PC-9 (cell line): ENCODE measurements at regions not wholly inside any gene's neighbourhood (a gene's known extent, or its start where the extent isn't known, plus 50 kb on each side); places are given as distances from the start of the nearest gene placed in this dataset.
A peak's percentile ranks its signal among the peaks of the same experiment; 100 is the strongest.

Experiments used
- BruUV-seq: library from RNA; stranded (reverse); fragments of 400-500 nt; replicated peaks from 2 replicates; lab custom pipeline; 2021; lab: Mats Ljungman, UMichigan
- CTCF ChIA-PET: fragments of 300-600 bp; sonication (Branson Sonifier 250); formaldehyde crosslinking; loops from one replicate; lab custom pipeline; 2022; ENCODE audit warnings: antibody characterized with exemption; lab: Charles Lee
- POLR2A ChIA-PET: fragments of 300-600 bp; sonication (Branson Sonifier 250); formaldehyde crosslinking; loops from one replicate; lab custom pipeline; 2022; ENCODE audit warnings: antibody characterized with exemption; ENCODE audit not compliant: unreplicated experiment; lab: Charles Lee
- DNase-seq, 2 experiments: peaks; one replicate each; pipeline versions ENCODE4 v3.0.0 to v3.0.0-alpha.2; 2015 to 2022; ENCODE audit warnings: mixed read lengths in 1 of 2
- H2AFZ ChIP-seq: fragments of 200-600 bp; sonication (generic); 2 replicates; pipeline ENCODE4 v1.8.1; 2017; ENCODE audit warnings: antibody characterized with exemption
- H3F3A ChIP-seq: fragments of 200-600 bp; sonication (generic); 2 replicates; pipeline ENCODE4 v1.8.1; 2017; ENCODE audit warnings: antibody characterized with exemption, mild to moderate bottlenecking, low read depth; ENCODE audit not compliant: insufficient read depth
- H3K27ac ChIP-seq: fragments of 200-600 bp; sonication (generic); 2 replicates; pipeline ENCODE4 v1.6.1; 2016; ENCODE audit warnings: mixed run types
- H3K27me3 ChIP-seq: fragments of 200-600 bp; sonication (generic); 2 replicates; pipeline ENCODE4 v1.6.1; 2016; ENCODE audit warnings: low read depth, mixed run types; ENCODE audit not compliant: insufficient read depth
- H3K36me3 ChIP-seq: fragments of 200-600 bp; sonication (generic); 2 replicates; pipeline ENCODE4 v1.6.1; 2016; ENCODE audit warnings: low read depth, mixed run types
- H3K4me1 ChIP-seq: fragments of 200-600 bp; sonication (generic); replicated peaks from 2 replicates; pipeline ENCODE4 v1.6.1; 2016; ENCODE audit warnings: mixed run types; ENCODE audit not compliant: insufficient read depth
- H3K4me2 ChIP-seq: fragments of 200-600 bp; sonication (generic); 2 replicates; pipeline ENCODE4 v1.6.1; 2017; ENCODE audit warnings: mixed run types
- H3K4me3 ChIP-seq: fragments of 200-600 bp; sonication (generic); 2 replicates; pipeline ENCODE4 v1.6.1; 2016; ENCODE audit warnings: mixed run types
- H3K79me2 ChIP-seq: fragments of 200-600 bp; sonication (generic); 2 replicates; pipeline ENCODE4 v1.6.1; 2017; ENCODE audit warnings: low read depth, mixed run types
- H3K9me2 ChIP-seq: fragments of 200-600 bp; sonication (generic); 2 replicates; pipeline ENCODE4 v1.8.1; 2017; ENCODE audit warnings: mild to moderate bottlenecking; ENCODE audit not compliant: insufficient read depth
- H3K9me3 ChIP-seq: fragments of 200-600 bp; sonication (generic); 2 replicates; pipeline ENCODE4 v1.8.1; 2016; ENCODE audit warnings: low read depth; ENCODE audit not compliant: insufficient read depth
- H4K20me1 ChIP-seq: fragments of 200-600 bp; sonication (generic); 2 replicates; pipeline ENCODE4 v1.8.1; 2017; ENCODE audit not compliant: insufficient read depth
- EZH2 ChIP-seq: fragments of 200-600 bp; sonication (generic); IDR thresholded peaks from 2 replicates; pipeline ENCODE4 v1.8.0; 2017; ENCODE audit warnings: antibody characterized with exemption, low read depth
- intact Hi-C: fragments of 100-400 bp; cut with micrococcal nuclease; formaldehyde crosslinking; loops from one replicate; pipeline ENCODE4 v1.10.0; 2022; ENCODE audit not compliant: unreplicated experiment
- TF ChIP-seq, protein P1 (sequence below): fragments of 200-600 bp; sonication (generic); conservative IDR thresholded peaks from 2 replicates; pipeline ENCODE4 v1.6.1; 2017; ENCODE audit warnings: mixed run types, antibody characterized with exemption, mild to moderate bottlenecking, moderate library complexity

DNA sequence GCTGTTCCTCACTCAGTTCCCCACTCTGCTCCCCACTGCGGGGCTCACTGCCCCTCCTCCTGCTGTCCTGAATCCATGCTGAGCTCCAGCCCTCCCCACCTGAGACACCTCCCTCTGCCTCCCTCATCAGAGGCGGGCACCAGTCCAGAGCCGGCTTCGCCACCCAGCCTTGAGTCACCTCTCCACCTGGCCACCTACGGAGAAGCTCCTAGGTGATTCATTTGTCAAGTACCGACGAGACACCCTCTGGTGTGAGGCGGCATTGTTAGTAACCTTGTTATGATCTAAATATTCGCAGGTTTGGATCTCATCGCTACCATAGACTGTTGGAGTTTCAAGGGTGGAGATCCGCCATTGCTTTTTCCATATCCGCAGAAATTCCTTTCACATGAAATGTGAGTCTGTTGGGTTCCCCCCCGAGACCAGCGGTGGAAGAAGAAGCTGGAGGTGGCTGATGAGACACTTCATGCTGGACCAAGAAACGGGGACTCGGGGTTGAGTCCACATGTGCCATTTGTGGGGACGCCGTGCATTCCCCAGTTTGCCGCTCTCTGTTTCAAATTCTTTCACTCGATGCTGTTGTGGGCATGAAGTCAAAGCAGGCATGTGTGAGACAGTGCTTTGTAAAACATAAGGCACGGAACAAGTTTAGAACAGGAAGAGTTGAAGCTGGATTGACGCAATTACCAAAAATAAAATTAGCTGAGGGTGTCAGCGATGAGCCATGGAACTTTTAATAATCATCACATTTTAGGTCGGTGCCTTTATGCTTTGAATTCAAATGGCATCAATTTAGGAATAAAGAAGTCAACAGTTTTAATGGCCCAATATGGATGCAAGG, 259.8 kb upstream of the HDAC4 start:
- no peaks in the 10 kb centered on the region for H3K4me1 ChIP-seq
- peaks cover 82% of the 10 kb centered on the region for H3K27me3 ChIP-seq
- ChIA-PET POLR2A (no interaction called here), CTCF (no interaction called here)
- H3K9me3 ChIP-seq = no peaks in the 10 kb centered on the region
- intact Hi-C loops = no loop called here
- H3K36me3 ChIP-seq = no peaks in the 10 kb centered on the region
- no peaks in the 10 kb centered on the region for H4K20me1 ChIP-seq
- H3K4me2 ChIP-seq = no peak overlapping the region
- TF ChIP-seq EZH2 = no peak
- TF ChIP-seq, protein P1, sequence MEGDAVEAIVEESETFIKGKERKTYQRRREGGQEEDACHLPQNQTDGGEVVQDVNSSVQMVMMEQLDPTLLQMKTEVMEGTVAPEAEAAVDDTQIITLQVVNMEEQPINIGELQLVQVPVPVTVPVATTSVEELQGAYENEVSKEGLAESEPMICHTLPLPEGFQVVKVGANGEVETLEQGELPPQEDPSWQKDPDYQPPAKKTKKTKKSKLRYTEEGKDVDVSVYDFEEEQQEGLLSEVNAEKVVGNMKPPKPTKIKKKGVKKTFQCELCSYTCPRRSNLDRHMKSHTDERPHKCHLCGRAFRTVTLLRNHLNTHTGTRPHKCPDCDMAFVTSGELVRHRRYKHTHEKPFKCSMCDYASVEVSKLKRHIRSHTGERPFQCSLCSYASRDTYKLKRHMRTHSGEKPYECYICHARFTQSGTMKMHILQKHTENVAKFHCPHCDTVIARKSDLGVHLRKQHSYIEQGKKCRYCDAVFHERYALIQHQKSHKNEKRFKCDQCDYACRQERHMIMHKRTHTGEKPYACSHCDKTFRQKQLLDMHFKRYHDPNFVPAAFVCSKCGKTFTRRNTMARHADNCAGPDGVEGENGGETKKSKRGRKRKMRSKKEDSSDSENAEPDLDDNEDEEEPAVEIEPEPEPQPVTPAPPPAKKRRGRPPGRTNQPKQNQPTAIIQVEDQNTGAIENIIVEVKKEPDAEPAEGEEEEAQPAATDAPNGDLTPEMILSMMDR = no peak
- H3K79me2 ChIP-seq = no peaks in the 10 kb centered on the region
- peak; percentile 14 to 53 for DNase-seq
- BruUV-seq = no TSS peak
- H3K4me3 ChIP-seq = no peak overlapping the region
- no peaks in the 10 kb centered on the region for H3F3A ChIP-seq
- no peaks in the 10 kb centered on the region for H3K9me2 ChIP-seq
- no peak overlapping the region for H3K27ac ChIP-seq
- H2AFZ ChIP-seq = no peak overlapping the region

- Histone ChIP-seq H3F3A (no peaks in the 10 kb centered on the region), H3K27ac (no peak overlapping the region), H2AFZ (no peak overlapping the region), H3K79me2 (no peaks in the 10 kb centered on the region), H3K4me1 (no peaks in the 10 kb centered on the region), H3K27me3 (peaks cover 80% of the 10 kb centered on the region), H3K9me3 (no peaks in the 10 kb centered on the region), H4K20me1 (0 out of 2 replicates have a peak, but pooled peaks cover 4% of the 10 kb centered on the region), H3K4me3 (no peak overlapping the region), H3K4me2 (no peak overlapping the region), H3K36me3 (no peaks in the 10 kb centered on the region), H3K9me2 (no peaks in the 10 kb centered on the region)
- CTCF ChIA-PET = interaction anchor here (0.6 kb wide), 1 partner anchor 35 kb away, joined by 7 read pairs; no protein-coding TSS in a partner anchor
- POLR2A ChIA-PET = no interaction called here
- BruUV-seq = no TSS peak
- TF ChIP-seq, protein P1 = no peak
- no peak for TF ChIP-seq EZH2
- DNase-seq = no peak
- intact Hi-C loops = no loop called here
These were observed 257.2 kb upstream of the HDAC4 start for GRCh38 chr2:239657992-239658391.

DNA sequence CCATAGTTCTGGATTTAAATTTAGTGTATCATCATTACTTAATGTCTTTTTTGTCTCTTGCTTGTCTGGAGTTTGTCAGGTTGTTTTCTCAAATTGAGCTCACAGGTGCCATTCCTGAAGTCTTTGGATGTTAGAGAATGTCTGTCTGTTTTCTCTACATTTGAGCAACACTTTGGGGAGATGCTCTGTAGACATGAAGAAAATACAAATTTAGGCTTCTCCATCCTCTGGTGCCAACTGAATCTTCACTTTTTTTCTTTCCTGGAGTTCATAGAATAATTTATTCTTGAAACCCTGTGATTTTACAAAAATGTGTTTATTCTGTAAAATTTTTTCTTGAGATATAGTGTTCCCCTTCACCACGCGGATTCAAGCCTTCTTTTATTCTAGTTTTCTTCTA, 256.4 kb upstream of the HDAC4 start:
- POLR2A ChIA-PET = no interaction called here

More for the DNA sequence above, 256.4 kb upstream of the HDAC4 start:
- Histone ChIP-seq H3K27ac (no peak overlapping the region), H3K4me3 (no peak overlapping the region), H3K79me2 (no peaks in the 10 kb centered on the region), H3K4me2 (no peak overlapping the region), H2AFZ (no peak overlapping the region), H3F3A (no peaks in the 10 kb centered on the region), H3K9me2 (no peaks in the 10 kb centered on the region), H4K20me1 (0 out of 2 replicates have a peak, but pooled peaks cover 4% of the 10 kb centered on the region), H3K27me3 (peaks cover 77% of the 10 kb centered on the region), H3K9me3 (no peaks in the 10 kb centered on the region), H3K36me3 (no peaks in the 10 kb centered on the region), H3K4me1 (no peaks in the 10 kb centered on the region)
- CTCF ChIA-PET = no interaction called here
- TF ChIP-seq EZH2 = no peak
- TF ChIP-seq, protein P1 = no peak
- intact Hi-C loops = no loop called here
- no TSS peak for BruUV-seq
- no peak for DNase-seq
